ENCODE measurements at regions not wholly inside any gene's neighbourhood (a gene's known extent, or its start where the extent isn't known, plus 50 kb on each side); places are given as distances from the start of the nearest gene placed in this dataset.

GRCh38 chr18:10241579-10241978, 212.9 kb upstream of the APCDD1 start:
- TF ChIP-seq CTCF (tag by site-specific recombination; IDR thresholded peaks at IDR 0.05) (no peak), ZNF274 (IDR thresholded peaks at IDR 0.05; ENCODE audit: low read length) (no peak), ZNF274 (tag by site-specific recombination; IDR thresholded peaks at IDR 0.05; ENCODE audit: borderline replicate concordance) (no peak), ZBTB21 (tag by site-specific recombination; IDR thresholded peaks at IDR 0.05) (no peak), ZNF639 (tag by site-specific recombination; IDR thresholded peaks at IDR 0.05) (no peak), TRIM28 (IDR thresholded peaks at IDR 0.05; ENCODE audit: borderline replicate concordance, low read length) (no peak), AEBP2 (tag by site-specific recombination; IDR thresholded peaks at IDR 0.05; ENCODE audit: borderline replicate concordance) (no peak), SETDB1 (IDR thresholded peaks at IDR 0.05; ENCODE audit: insufficient read length, low read length) (no peak), PRDM1 (tag by site-specific recombination; IDR thresholded peaks at IDR 0.05) (no peak), ZNF621 (tag by site-specific recombination; IDR thresholded peaks at IDR 0.05) (no peak)
